Fibroblast of skin of right biceps (primary cell): ENCODE measurements at regions not wholly inside any gene's neighbourhood (a gene's known extent, or its start where the extent isn't known, plus 50 kb on each side); places are given as distances from the start of the nearest gene placed in this dataset.
A peak's percentile ranks its signal among the peaks of the same experiment; 100 is the strongest.

ENCODE experiments used
- DNase-seq: peaks from one replicate; pipeline ENCODE4 v3.0.0-alpha.2; 2013

DNA sequence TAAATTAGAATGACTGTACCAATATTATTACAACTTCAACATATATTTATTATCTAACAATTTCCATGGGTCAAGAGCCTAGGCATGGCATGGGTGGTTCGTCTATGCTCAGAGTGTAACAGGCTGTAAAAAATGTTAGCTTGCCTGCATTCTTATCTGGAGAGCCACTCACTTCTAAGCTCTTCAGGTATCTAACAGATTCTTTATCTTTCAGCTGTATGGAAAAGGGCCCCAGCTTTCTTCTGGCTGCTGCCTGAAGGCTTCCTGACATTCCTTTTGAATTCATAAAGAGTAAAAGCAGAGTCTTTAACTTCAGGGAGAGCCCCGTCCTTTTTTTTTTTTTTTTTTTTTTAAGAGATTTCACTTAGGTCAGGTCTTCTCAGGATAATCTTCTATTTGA, 648.8 kb downstream of the NXPH1 start:
- no peak for DNase-seq

DNA sequence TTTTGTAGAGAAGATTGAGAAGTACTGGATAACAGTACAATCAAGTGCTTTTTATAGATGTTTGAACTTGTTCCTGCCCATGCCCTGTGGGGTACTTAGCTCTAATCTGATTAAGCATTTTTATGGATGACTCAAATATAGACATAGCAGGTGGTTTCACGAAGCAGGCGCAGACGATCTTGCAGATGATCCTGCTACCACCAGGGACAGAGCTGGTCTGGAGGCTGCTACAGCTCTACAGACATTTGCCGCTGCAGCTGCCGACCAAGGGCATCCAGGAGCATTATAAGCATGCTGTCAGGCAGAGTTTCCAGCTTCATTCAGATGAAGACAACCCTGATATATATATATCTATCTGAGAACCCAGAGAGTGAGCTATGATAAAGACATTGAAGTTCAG, 650.4 kb downstream of the NXPH1 start:
- no peak for DNase-seq

DNA sequence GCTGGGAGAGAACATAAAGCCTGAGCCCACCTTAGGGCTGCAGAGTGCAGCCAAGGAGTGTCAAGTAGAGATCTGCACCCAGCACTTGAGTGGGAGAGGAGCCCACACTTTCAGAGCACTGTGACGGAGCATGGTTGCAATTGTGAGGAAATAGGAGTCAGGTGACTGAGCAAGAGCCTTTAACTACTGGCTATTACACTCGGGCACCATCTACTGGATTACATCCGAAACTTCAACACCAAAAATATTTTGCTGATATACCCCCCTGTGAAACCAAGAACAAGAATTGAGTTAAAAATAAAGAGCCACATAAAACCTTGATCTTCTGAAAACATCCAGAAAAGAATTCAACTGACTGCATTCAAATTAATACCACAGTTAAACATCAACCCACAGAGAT, 657.9 kb downstream of the NXPH1 start:
- DNase-seq, result no peak

DNA sequence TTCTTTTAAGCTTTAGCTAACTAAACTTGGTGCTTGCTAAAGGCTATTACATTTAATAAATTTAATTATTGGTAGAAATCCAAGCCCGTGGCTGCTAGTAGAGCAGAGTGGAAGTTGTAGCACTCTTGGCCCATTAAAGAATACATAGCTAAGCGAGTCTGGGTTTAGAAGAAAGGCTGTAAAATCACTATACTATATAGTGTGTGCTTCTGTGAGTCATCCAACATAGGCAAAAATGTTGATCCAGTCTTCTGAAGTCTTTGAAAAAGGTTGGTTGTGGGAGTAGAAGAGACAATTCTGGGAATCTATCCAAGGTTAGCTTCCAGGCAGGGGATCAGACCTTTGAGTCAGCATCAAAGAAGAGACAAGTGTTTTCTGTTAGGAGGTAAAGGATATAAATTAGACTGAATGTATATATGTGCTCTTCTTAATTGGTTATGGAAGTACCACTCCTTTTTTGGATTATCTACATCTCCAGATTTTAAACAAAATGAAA, 664.2 kb downstream of the NXPH1 start:
- no peak for DNase-seq

DNA sequence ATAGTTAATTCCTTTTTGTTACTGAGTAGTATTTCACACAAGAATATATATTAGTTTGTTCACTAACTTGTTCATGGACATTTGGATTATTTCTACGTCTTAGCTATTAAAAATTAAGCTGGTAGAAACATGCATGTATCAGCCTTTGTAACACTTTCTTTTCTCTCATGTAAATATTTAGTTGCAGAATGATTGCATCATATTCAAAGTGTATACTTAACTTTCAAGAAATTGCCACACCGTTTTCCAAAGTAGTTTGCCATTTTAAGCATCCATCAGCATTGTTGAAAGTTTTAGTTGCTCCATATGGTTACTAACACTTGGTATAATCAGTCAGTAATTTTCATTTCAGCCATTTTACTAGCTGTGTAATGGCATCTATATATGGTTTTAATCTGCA, 666.9 kb downstream of the NXPH1 start:
- DNase-seq, result no peak

DNA sequence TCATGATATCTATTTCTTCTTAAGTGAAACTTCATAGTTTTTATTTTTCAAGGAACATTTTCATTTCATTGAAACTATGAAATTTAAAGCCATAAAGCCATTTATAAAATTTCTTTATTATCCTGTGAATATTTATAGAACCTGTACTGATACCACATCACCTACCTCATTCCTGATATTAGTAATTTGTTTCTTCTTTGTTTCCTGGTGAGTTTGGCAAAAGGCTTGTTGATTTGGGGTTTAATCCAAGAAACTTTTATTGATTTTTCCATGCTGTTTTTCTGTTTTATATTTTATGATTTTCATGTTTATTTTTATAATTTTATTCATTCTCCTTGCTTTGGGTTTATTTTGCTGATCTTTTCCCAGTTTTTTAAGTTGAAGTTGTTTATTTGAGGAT, 669.4 kb downstream of the NXPH1 start:
- no peak for DNase-seq

DNA sequence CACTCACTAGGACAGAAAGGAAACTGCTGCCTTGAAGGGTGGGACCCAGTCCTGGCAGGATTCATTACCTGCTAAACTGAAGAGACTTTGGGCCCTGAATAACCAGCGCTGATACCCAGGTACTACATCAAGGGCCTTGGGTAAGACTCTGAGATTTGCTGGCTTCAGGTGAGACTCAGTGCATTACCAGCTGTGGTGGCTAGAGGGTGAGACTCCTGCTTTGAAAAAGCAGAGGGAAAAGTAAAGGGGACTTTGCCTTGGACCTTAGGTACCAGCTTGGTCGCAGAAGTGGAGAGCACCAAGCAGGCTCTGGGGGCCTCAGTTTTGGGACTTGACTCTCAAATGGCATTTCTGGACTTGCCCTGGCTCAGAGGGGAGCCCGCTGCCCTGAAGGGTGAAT, 673.3 kb downstream of the NXPH1 start:
- DNase-seq, result no peak

DNA sequence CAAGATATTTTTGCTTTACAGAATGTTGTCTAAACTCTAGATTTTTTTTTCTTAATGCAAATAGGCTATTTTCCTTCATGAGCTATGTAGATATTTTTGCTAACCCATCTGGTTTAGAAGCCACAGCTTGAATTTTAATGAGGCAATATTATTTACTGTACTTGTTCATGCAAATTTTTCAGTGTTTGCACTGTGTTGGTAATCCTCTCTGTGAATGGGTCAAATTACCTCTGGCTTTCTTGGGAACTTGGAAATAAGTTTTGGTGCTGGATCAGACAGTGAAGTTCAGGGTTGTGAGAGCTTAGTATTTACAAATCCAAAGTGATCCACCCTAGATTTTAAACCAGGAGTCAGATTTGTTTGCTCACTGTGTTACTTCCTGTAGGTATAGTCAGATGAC, 686.9 kb downstream of the NXPH1 start:
- DNase-seq, result no peak

DNA sequence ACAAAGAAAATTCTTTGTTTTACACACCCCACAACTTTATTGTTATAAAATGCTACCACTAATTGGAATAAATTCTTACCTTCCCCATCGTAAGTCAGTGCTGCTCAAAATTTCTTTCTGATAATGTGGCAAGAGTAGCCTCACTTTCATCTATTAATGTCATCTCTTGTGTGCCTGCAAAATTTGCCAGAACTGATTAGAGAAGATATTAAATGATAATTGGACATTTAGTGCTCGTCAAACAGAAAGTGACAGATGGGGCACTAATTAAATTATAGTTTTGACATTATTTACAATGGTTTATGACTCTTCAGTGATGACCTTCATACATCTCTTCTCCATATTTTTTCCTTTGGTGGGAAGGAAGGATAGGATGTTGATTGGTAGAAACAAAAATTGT, 690.9 kb downstream of the NXPH1 start:
- DNase-seq, result no peak

DNA sequence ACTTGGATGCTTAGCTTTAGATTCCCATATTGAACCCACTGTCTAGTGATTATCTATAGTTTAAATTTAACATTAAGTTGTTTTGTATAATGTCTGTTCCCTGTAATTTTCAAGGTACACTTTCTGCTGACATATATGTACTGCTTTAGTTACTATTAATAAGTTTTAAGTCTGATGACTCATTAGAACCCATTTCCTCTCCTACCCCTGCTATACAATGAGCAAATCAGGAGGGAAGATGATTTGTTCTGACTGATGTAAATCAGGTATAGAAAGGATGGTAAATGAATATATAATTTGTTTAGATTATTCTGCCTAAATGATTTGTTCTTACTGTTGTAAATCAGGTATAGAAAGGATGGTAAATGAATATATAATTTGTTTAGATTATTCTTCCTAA, 691.8 kb downstream of the NXPH1 start:
- DNase-seq, result no peak

DNA sequence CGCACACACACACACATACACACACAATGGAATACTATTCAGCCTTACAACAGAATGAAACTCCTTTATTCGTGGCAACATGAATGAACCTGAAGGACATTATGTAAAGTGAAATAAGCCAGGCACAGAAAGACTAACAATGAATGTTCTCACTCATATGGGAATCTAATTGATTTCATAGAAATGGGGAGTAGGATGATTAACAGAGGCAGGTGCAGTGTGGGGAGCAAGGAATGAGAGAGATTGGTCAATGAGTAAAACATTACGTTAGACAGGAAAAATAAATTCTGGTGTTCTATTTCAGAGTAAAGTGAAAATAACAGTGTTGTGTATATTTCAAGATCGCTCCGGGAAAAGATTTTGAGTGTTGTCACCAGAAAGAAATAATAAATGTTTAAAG, 694.5 kb downstream of the NXPH1 start:
- no peak for DNase-seq

DNA sequence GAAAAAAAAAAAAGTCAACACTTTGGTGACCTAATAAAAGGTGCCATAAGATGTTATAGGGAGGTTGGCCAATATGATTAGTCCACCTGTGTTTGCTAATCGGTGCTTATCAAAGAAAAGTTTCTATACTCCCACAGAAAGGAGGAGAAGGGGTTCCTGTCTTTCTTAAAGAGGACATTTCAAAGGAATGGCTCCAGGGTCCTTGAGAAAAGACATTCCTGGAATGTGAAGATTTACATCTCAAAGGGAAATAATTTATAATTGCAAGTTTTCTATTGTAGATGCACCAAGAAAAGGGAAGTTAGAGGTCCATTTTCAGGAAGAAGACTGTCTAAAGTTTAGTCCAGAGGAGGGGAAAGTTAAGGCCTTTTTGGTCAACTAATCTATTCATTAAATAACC, 715.3 kb downstream of the NXPH1 start:
- DNase-seq, result no peak

DNA sequence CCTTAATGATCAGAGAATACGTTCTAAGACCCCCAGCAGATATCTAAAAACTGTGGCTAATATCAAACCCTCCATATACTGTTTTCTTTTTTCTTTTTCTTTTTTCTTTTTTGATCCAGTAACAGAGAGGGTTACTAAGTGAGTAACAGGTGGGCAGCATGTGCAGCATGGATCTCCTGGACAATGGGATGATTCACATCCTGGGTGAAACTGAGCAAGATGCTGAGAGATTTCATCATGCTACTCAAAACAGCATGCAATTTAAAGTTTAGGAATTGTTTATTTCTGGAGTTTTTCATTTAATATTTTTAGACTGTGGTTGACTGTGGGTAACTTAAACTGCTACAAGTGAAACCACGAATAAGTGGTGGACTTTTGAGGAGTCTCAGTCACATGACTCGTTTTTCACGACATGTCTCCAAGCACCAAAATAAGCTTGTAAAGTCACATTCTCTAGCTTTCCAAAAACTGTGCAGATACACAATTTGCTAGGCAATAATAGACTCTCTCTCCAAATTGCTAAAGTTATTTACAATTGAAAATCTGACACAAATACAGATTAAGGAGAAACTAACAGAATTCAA, 716.2 kb downstream of the NXPH1 start:
- no peak for DNase-seq

DNA sequence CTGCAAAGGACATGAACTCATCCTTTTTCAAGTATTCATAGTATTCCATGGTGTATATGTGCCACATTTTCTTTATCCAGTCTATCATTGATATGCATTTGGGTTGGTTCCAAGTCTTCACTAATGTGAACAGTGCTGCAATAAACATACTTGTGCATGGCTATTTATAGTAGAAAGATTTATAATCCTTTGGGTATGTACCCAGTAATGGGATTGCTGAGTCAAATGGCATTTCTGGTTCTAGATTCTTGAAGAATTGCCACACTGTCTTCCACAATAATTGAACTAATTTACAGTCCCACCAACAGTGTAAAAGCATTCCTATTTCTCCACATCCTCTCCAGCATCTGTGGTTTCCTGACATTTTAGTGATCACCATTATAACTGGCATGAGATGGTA, 730.3 kb downstream of the NXPH1 start:
- peak; percentile 1 for DNase-seq

DNA sequence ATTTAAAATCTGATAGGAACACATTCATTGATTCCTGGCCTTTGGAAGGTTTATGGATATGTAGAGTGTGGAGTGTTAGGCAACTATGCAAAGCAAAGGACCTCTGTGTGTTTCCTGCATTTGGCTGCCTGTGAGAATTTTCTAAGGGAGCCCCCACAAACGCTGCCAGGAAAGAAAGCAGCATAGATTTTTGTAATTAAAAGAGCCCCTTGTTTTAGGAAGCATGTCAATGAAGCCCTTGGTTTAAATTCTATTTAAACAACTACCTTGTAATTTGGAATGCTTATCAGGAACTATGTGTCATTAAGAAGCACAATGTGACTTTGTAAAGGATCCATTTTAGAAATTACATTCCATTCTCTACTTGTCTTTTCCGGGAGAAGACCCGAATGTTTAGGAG, 742.5 kb downstream of the NXPH1 start:
- no peak for DNase-seq

DNA sequence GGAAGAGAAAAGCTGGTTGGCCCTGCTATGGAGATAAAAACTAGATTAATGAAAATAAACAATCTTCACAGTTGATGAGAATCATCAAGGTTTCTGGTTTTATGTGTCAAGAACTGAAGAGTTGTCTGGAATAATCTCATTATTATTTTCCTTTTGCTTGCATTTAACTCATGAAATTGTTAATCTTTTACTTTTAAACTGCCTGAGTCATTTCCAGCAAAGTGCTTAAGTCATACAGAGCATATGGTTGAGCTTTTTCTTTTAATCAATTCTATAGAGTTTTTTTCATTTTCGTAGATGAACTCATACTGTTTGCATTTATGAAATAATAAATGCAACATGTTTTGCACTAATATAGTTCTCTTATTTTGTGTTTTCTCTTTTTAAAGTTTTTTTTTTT, 747.9 kb downstream of the NXPH1 start:
- no peak for DNase-seq

DNA sequence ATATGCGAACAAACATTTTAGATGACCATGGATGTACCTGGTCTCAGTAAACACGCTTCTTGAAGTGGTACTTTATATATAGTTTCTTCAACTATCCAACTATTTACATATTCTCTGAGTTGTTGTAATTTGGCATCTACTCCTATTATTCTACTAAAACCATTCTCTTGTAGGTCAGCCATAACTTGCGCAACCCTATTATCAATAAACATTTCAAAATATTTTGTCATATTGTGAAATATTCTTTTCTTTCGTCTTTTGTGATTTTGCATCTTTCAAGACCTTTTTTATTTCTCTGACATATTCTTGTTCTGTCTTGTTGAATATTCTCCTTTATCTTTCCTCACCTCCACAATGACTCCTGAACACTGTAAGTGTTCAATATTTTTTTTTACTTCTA, 753.3 kb downstream of the NXPH1 start:
- DNase-seq, result no peak

DNA sequence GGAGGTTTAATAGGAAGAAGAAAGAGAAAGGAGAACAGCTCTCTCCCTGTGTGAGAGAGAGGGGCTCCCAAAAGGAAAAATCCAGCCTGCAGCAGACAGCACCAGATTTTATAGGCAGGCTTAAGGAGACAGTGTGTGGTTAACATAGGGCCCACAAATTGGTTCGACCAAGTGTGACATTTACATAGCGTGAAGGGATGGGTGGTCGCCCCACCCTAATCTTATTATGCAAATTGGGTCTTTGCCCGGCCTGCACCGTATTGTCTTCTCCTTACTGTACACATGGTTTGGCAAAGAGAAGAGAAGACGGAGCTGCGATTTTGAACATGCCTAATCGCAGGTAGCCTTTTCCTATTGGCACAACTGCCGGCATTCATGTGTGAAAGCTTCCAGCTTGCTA, 756.3 kb downstream of the NXPH1 start:
- no peak for DNase-seq

DNA sequence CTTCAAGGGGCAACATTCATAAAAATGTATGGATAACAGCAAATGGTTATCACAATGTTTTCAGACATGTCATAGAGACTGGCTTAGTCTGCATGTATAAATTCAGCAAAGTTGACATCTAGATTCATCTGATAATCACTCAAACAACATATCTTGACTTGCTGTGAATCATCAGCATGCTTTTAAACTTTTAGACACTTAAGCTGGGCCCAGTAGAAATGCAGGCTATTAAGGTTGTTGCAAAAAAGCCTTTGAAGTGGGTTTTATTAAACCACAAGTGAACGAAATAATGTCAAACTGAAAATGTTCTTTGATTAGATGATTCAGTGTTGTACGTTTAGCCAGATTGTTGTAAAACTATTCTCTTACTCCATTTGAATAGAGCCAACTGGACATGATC, 759.6 kb downstream of the NXPH1 start:
- DNase-seq, result peak; percentile 2

DNA sequence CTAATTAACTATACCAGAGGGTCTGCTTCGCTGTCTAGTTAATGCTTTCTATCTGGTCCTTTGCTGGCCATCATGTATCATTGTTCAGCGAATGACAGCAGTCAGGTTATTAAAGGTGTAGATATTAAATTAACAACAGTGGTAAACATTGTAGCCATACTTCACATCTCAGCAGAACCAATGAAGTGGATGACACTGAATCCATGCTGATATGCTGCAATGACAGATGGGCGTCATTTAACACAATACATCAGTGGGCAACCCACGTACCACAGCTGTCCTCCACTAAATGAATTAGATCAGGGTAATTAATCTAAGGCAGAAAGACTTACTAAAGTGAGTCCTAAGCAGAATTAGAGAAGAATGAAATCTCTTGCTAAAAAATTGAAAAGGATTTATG, 767.2 kb downstream of the NXPH1 start:
- no peak for DNase-seq

DNA sequence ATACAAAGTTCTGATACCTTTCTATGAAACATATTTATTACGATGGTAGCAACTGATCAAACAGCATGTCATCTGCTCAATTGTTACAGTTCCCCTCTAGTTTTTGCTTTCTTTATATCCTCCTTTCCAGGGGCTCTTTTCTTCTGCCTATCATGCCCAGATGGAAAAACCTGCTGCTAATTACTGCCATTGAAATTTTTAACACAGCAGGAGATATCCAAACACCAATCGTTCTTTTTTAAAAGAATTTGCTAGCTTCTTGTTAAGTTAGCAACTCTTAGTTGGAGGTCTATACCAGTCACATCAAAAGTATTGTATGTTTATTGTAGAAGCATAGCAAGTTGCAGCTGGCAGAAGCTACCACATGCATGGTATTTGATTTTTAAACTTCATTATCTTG, 768.5 kb downstream of the NXPH1 start:
- DNase-seq, result no peak

DNA sequence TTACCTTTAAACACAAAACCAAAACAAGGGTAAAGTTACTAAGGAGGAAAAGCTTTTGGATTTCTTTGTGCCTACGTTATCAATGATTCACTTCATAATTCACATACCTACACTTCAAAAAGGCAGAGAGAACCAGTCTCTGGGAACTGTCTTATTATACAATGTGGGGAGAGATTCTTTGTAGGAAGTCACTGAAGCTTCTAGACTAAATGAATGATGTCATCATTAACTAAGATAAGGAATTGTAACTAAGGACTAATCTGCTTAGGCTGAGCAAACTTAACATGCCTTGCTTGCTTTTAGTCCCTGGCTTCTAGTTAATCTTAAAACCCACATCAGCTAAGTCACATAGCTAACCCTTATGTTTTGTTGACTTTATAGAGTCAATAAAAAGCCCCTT, 771.2 kb downstream of the NXPH1 start:
- no peak for DNase-seq

DNA sequence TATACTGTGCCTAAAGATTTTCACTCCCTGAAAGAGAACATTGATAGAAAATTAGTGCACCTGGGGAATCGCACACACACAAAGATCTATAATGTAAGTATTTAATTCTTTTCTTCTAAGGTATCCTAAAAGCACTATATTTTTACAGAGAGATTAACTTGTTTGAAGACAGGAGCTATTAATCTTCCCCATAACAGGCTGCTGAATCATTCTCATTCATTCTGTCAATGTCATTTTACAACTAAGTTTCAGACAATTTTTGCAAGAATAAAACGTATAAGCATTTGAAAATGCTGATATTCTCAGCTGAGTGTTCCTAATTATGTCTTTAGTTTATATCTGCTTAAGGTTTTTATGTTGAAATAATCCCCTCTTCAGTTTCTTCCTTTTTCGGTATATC, 776.7 kb downstream of the NXPH1 start:
- DNase-seq, result no peak

DNA sequence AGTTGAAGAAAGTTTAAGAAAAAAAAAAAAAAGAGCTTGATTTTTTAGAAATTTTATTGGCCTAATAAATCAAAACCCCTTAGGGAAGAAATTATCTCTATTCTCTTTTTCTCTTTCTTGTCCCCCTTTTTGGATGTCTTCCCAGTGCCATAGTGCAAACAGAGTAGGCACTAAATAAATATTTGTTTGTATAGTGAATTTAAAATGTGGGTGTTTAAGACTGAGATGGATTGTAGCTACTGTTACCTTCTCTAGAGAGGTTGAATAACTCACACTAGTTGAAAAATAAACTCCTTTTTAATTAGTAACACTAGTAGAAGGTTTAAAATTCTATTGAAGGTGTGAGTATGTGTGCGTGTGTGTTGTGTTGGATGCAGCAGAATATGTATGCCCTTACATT, 783.8 kb downstream of the NXPH1 start:
- no peak for DNase-seq

DNA sequence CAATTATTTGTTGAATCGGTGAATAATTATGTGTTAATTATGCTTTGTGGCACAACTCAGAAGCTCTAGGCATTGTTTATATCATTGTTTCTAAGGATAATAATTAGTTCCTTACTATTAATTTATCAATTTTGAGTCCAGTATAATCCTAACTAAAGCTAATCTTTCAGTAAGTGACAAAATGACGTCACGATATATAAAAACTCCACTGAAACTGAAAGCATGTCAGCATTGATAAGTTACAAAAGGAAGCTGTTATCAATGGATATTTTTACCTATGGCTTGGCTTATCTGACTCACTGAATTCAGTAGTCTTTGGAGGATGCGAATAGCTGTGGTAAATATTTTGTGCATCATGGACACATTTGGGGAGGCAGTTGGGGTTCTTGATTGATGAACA, 793.1 kb downstream of the NXPH1 start:
- no peak for DNase-seq

DNA sequence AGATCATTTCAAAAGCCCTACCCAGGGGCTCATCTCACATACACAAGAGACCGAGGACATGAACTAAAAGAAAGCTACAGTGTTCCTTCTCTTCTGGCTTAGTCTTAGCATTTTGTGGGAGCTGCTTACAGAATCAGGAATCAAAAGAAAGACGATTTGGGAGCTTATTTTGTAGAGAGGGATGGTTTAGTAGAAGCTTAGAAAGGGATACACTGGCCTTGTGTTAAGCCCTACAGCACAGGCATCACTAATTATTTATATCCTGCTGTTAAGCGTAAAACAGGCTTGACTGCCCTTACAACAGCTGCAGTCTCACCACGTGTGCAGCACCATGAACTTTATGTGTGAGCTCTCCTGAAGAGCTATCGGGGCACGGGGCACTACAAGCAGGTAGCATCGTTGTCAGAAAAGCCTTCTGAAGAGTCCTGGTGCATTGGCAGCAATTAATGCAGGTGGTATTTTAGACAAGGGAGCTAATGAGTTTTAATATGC, 798.3 kb downstream of the NXPH1 start:
- DNase-seq, result no peak
